Stimulated activated memory B cell treated with anti-CD40 and anti-IgM and Interleukin-4, amounts not matched to agents 10 μg/mL and 1 μg/mL and 100 μg/mL, for 72 hours (primary cell): ENCODE measurements at regions not wholly inside any gene's neighbourhood (a gene's known extent, or its start where the extent isn't known, plus 50 kb on each side); places are given as distances from the start of the nearest gene placed in this dataset.

Experiments used
- ATAC-seq: fragments of 150-1000 bp; cut with Tn5 transposase; 2 replicates; pipeline ENCODE4 v1.10.0; 2021
- H3K27ac Mint-ChIP-seq: one replicate; pipeline ENCODE4 v1.8.0; 2022; ENCODE audit warnings: mild to moderate bottlenecking, mixed read lengths
- H3K27me3 Mint-ChIP-seq: one replicate; pipeline ENCODE4 v1.8.0; 2022; ENCODE audit warnings: mixed read lengths
- H3K36me3 Mint-ChIP-seq: one replicate; pipeline ENCODE4 v1.8.0; 2022; ENCODE audit warnings: mixed read lengths
- H3K4me1 Mint-ChIP-seq: one replicate; pipeline ENCODE4 v1.8.0; 2022; ENCODE audit warnings: mixed read lengths
- H3K4me3 Mint-ChIP-seq: one replicate; pipeline ENCODE4 v1.8.0; 2022; ENCODE audit warnings: mild to moderate bottlenecking, moderate library complexity, mixed read lengths
- H3K9me3 Mint-ChIP-seq: one replicate; pipeline ENCODE4 v1.8.0; 2022; ENCODE audit warnings: mixed read lengths

- no peak for ATAC-seq
- no peaks in the 10 kb centered on the region for H3K4me1 Mint-ChIP-seq
- H3K36me3 Mint-ChIP-seq: no peaks in the 10 kb centered on the region
- no peaks in the 10 kb centered on the region for H3K27me3 Mint-ChIP-seq
- no peaks in the 10 kb centered on the region for H3K9me3 Mint-ChIP-seq
- H3K27ac Mint-ChIP-seq: no peak overlapping the region
- H3K4me3 Mint-ChIP-seq: no peak overlapping the region
These were observed 278.3 kb downstream of the SOX9 start for GRCh38 chr17:72399023-72399607.

DNA sequence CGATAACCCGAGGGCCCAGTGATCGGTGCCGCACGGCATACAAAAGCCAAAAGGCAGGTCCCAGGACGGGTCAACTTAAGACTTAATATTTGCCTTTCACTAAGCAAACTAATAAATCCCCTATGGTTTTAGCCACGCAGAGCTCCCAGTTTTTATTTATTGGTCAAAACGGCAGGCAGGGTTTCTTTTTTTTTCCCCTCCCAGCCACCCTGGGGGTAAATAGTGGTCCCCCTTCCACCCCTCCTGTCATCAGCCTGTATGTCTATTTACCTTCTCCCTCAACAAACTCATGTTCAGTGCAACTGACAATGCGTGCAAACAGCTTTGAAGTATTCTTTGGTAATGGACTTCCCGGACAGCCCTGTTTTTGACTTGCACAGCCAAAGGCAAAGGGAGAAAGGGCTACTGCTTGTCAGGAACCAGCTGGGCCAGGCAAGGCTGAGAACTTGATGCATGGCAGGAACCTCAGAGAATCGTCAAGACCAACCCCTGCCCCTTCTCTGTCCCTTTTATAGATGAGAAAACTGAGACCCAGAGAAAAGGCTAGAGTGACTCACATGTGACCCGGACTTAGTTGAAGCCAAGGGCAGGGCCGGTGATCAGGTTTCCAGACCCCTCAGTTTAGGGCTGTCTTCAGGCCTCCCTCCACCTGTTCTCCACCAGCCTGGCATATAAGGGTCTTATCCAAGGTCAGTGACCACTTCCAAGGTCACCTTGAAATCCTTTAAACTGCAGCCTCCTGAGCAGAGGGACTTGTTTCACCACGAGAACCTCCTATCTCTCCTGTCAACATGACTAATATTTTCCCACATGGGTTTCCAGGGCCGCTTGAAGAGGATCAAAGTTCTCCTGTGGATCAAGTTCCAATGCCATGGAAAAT lies 279.0 kb downstream of the SOX9 start:
- Mint-ChIP-seq H3K4me3 (no peak overlapping the region), H3K27ac (no peak overlapping the region), H3K9me3 (no peaks in the 10 kb centered on the region), H3K27me3 (no peaks in the 10 kb centered on the region), H3K4me1 (no peaks in the 10 kb centered on the region), H3K36me3 (no peaks in the 10 kb centered on the region)
- no peak for ATAC-seq

DNA sequence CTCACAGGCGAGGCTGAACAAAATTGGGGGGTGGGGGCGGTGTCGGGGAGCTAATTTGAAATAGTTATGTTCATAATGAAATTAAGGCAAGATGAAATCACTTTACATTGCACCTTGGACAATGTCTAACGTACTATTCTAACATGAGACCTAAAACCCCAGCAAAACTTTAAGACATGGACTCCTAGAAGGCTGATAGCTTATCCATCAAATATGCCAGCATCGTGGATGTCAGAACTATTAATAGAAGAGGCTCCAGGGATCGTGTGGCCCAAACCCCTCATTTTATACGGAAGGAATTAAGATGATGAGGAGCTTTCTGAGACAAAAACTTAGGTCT lies 279.6 kb downstream of the SOX9 start:
- Mint-ChIP-seq H3K27me3 (no peaks in the 10 kb centered on the region), H3K4me3 (no peak overlapping the region), H3K36me3 (no peaks in the 10 kb centered on the region), H3K27ac (no peak overlapping the region), H3K4me1 (no peaks in the 10 kb centered on the region), H3K9me3 (no peaks in the 10 kb centered on the region)
- no peak for ATAC-seq

DNA sequence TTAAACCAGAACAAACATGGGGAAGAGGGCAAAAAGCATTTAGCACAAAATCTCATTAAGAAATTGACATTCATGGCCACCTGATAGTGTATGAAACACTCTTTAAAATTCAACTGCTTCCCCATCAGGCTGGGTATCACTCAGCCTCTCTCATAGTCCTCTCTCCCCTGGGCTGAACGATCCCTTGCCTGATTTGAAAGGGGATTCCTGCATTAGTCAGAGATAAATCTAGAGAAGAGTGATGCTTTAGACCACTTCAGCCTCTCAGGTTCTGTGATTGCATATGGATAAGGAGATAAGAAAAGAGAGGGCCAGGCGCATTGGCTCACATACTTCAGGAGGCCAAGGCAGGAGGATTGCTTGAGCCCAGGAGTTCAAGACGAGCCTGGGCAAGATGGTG lies 280.0 kb downstream of the SOX9 start:
- no peak for ATAC-seq
- no peaks in the 10 kb centered on the region for H3K36me3 Mint-ChIP-seq
- H3K4me3 Mint-ChIP-seq: no peak overlapping the region
- no peaks in the 10 kb centered on the region for H3K4me1 Mint-ChIP-seq
- H3K27ac Mint-ChIP-seq: no peak overlapping the region
- H3K27me3 Mint-ChIP-seq: no peaks in the 10 kb centered on the region
- no peaks in the 10 kb centered on the region for H3K9me3 Mint-ChIP-seq

DNA sequence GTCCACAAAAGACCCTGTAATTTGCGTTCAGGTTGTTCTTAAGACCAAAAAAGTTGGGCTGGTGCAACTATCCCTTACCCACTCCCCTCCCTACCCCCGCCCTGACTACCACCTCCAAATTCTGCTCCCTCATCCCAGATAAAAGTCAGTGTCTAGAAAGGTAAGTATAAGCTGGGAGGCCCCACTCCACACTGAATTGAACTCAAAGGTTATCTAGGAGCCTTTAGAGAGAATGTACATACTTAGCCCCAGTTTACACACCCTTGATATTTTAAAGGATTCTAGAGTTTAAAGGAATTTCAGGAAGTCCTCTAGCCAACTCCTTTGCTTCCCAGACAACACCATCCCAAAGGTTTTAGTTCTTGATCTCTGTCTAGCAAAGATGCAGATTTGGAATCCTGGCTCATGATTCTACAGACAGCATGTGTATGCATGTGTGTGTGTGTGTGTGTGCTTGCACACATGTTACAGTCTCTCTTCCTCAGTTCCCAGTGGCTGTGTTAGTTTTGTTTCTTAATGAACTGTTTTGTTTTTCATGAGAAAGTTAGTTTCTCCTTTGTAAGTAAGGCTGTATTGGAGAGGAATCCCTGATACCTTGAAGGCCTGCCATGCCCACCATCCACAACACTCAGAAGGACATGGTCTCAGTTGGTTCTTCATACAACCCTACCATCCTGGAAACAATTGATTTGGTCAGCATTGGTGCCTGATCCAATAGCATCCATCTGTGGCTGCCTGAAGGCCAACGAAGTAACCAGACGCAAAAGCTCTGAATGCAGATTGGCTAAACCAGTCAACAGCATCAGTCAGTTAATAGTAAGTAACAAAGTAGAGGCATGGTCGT lies 281.3 kb downstream of the SOX9 start:
- peaks cover 5% of the 10 kb centered on the region for H3K4me1 Mint-ChIP-seq
- H3K9me3 Mint-ChIP-seq: no peaks in the 10 kb centered on the region
- H3K36me3 Mint-ChIP-seq: no peaks in the 10 kb centered on the region
- no peak overlapping the region for H3K4me3 Mint-ChIP-seq
- no peak overlapping the region for H3K27ac Mint-ChIP-seq
- H3K27me3 Mint-ChIP-seq: no peaks in the 10 kb centered on the region
- no peak for ATAC-seq

- H3K27me3 Mint-ChIP-seq: no peaks in the 10 kb centered on the region
- H3K4me1 Mint-ChIP-seq: peaks cover 12% of the 10 kb centered on the region
- no peak for ATAC-seq
- no peaks in the 10 kb centered on the region for H3K36me3 Mint-ChIP-seq
- no peak overlapping the region for H3K27ac Mint-ChIP-seq
- H3K4me3 Mint-ChIP-seq: no peak overlapping the region
- no peaks in the 10 kb centered on the region for H3K9me3 Mint-ChIP-seq
These were observed 281.9 kb downstream of the SOX9 start for GRCh38 chr17:72402727-72403210.

DNA sequence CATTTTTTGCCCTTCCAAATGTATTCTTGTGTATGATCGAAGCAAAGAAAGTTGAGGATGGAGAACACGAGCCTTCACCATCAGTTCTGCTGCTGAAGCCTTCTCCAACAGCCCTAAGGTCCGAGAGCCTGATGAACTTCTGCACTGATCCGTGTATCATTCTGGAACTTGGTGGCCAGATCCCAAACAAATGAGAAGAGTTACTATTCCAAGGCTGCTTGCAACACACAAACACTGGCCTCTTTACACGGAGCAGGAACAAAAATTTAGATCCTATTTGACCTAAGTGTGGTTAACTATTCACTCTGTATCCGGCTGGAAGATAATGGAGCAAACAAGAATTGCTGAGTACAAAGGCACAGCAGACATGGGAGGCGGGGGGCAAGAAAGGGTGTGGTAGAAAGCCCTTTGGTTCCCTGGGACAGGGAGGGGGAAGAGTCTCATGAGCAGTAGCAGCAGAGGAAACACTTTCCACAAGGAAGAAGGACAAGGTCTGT lies 282.9 kb downstream of the SOX9 start:
- H3K27me3 Mint-ChIP-seq: no peaks in the 10 kb centered on the region
- H3K27ac Mint-ChIP-seq: no peak overlapping the region
- no peak for ATAC-seq
- peaks cover 16% of the 10 kb centered on the region for H3K4me1 Mint-ChIP-seq
- H3K4me3 Mint-ChIP-seq: no peak overlapping the region
- no peaks in the 10 kb centered on the region for H3K9me3 Mint-ChIP-seq
- H3K36me3 Mint-ChIP-seq: no peaks in the 10 kb centered on the region

GRCh38 chr17:72404872-72405271 lies 284.1 kb downstream of the SOX9 start:
- Mint-ChIP-seq H3K27ac (no peak overlapping the region), H3K4me1 (peaks cover 16% of the 10 kb centered on the region), H3K36me3 (no peaks in the 10 kb centered on the region), H3K9me3 (no peaks in the 10 kb centered on the region), H3K4me3 (no peak overlapping the region), H3K27me3 (no peaks in the 10 kb centered on the region)
- ATAC-seq: no peak

DNA sequence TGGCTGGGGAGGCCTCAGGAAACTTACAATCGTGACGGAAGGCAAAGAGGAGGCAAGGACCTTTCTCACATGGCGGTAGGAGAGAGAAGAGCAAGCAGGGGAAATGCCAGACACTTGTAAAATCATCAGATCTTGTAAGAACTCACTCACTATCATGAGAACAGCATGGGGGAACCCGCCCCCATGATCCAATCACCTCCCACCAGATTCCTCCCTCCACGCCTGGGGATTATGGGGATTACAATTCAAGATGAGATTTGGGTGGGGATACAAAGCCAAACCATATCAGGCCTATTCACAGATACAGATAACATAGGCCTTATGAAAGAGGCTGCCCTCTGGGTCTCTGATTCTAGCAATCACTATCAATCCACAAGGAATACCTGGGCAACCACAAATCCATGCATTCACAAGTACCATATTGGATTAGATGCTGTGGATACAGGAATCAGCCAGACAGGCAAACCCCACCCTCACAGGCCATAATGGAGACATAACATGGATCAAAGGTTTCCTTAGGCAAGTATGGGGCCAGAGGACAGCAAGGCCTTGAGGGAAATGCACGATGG lies 284.9 kb downstream of the SOX9 start:
- Mint-ChIP-seq H3K9me3 (no peaks in the 10 kb centered on the region), H3K27ac (no peak overlapping the region), H3K4me3 (no peak overlapping the region), H3K36me3 (no peaks in the 10 kb centered on the region), H3K4me1 (peaks cover 16% of the 10 kb centered on the region), H3K27me3 (no peaks in the 10 kb centered on the region)
- no peak for ATAC-seq

DNA sequence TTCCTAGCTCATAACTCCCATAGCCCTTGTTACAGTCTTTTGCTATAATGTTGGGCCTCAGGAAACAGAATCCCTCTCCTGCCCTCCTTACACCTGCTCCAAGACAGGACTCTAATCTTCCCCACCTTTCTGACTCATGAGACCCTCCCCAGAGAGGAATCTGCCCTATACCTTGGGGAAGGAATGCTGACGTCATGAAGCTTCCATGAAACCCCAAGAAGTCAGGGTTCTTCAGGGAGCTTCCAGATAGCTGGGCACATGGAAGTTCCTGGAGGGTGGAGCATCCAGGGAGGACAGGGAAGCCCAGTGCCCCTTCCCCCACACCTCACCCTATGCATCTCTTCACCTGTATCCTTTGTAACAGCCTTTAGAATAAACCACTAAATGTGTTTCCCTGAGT lies 285.7 kb downstream of the SOX9 start:
- H3K4me3 Mint-ChIP-seq: no peak overlapping the region
- ATAC-seq: no peak
- H3K9me3 Mint-ChIP-seq: no peaks in the 10 kb centered on the region
- no peaks in the 10 kb centered on the region for H3K27me3 Mint-ChIP-seq
- peak overlapping the region; percentile 51 for H3K27ac Mint-ChIP-seq
- H3K36me3 Mint-ChIP-seq: no peaks in the 10 kb centered on the region
- peaks cover 16% of the 10 kb centered on the region for H3K4me1 Mint-ChIP-seq

GRCh38 chr17:72407336-72407909 lies 286.6 kb downstream of the SOX9 start:
- H3K4me3 Mint-ChIP-seq: no peak overlapping the region
- no peaks in the 10 kb centered on the region for H3K9me3 Mint-ChIP-seq
- H3K27me3 Mint-ChIP-seq: no peaks in the 10 kb centered on the region
- H3K27ac Mint-ChIP-seq: peak overlapping the region; percentile 51
- peaks cover 16% of the 10 kb centered on the region for H3K4me1 Mint-ChIP-seq
- no peaks in the 10 kb centered on the region for H3K36me3 Mint-ChIP-seq
- peak; percentile 73 for ATAC-seq

GRCh38 chr17:72407931-72408330 lies 287.1 kb downstream of the SOX9 start:
- Mint-ChIP-seq H3K4me3 (no peak overlapping the region), H3K9me3 (no peaks in the 10 kb centered on the region), H3K4me1 (peaks cover 16% of the 10 kb centered on the region), H3K36me3 (no peaks in the 10 kb centered on the region), H3K27ac (peak overlapping the region; percentile 51), H3K27me3 (no peaks in the 10 kb centered on the region)
- ATAC-seq: no peak

DNA sequence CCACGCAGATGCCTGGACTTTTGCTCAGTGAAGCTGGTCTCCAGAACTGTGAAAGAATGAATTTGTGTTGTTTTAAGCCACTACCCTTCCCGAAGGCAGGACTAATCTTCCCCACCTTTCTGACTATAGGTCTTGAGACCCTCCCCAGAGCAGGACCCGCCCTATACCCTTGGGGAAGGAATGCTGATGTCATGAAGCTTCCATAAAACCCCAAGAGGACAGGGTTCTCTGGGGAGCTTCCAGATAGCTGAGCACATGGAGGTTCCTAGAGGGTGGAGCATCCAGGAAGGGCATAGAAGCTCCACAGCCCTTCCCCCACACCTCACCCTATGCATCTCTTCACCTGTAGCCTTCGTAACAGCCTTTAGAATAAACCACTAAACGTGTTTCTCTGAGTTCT lies 287.8 kb downstream of the SOX9 start:
- Mint-ChIP-seq H3K36me3 (no peaks in the 10 kb centered on the region), H3K4me1 (peaks cover 16% of the 10 kb centered on the region), H3K4me3 (no peak overlapping the region), H3K27me3 (no peaks in the 10 kb centered on the region), H3K9me3 (no peaks in the 10 kb centered on the region), H3K27ac (no peak overlapping the region)
- ATAC-seq: no peak

DNA sequence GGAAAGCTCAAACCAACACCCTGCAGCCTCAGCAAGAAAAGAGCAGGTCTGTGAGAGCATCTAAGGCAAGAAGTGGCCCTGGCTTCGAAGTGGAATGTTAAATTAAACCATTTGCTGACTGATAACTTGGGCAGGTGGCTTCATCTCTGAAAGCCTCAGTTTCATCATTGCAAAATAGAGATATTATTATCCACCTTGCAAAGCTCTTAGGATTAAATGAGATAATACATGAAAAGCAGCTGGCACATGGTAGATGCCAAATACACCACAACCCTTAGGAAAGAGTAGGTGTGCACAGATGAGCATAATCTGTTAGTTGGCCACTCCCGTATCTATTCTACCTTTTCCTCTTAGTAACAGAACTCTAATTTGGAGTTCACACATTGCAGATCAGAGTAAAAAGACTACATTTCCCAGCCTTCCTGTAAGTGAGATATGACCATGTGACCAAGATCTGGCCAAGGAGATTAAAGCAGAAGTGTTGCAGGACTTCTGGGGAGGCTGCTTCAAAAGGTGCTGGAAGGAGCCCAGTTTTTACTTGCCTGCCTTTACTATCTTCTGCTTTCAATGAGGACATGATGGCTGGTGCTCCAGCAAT lies 288.7 kb downstream of the SOX9 start:
- Mint-ChIP-seq H3K9me3 (no peaks in the 10 kb centered on the region), H3K36me3 (no peaks in the 10 kb centered on the region), H3K27me3 (no peaks in the 10 kb centered on the region), H3K4me1 (peaks cover 16% of the 10 kb centered on the region), H3K4me3 (no peak overlapping the region), H3K27ac (no peak overlapping the region)
- ATAC-seq: no peak
